ENCODE measurements at regions not wholly inside any gene's neighbourhood (a gene's known extent, or its start where the extent isn't known, plus 50 kb on each side); places are given as distances from the start of the nearest gene placed in this dataset.
"Not testable (repeated sequence)": the region's sequence is repeated elsewhere in the genome, so short reads cannot be mapped to it uniquely, and the experiment has no call there.

- not testable (repeated sequence) for DNase-seq
Observed at GRCh38 chr1:22336696-22337545, 114.7 kb upstream of the ZBTB40 start.

- no peak for DNase-seq
Observed at GRCh38 chr1:22338071-22338765, 113.4 kb upstream of the ZBTB40 start.

- DNase-seq: no peak
Observed at GRCh38 chr1:22339237-22339636, 112.4 kb upstream of the ZBTB40 start.

GRCh38 chr1:22340066-22340465, 111.6 kb upstream of the ZBTB40 start:
- no peak for DNase-seq

GRCh38 chr1:22340873-22341272, 110.8 kb upstream of the ZBTB40 start:
- no peak for DNase-seq

- DNase-seq: no peak
Observed at GRCh38 chr1:22341791-22342605, 109.7 kb upstream of the ZBTB40 start.

- DNase-seq: no peak
Observed at GRCh38 chr1:22342734-22343191, 108.9 kb upstream of the ZBTB40 start.

- no peak for DNase-seq
Observed at GRCh38 chr1:22343456-22344328, 108.0 kb upstream of the ZBTB40 start.

- no peak for DNase-seq
Observed at GRCh38 chr1:22344329-22344630, 107.4 kb upstream of the ZBTB40 start.

- DNase-seq: no peak
Observed at GRCh38 chr1:22344851-22345560, 106.6 kb upstream of the ZBTB40 start.

- no peak for DNase-seq
Observed at GRCh38 chr1:22347854-22348760, 103.5 kb upstream of the ZBTB40 start.

- DNase-seq: no peak
Observed at GRCh38 chr1:22349362-22350043, 102.1 kb upstream of the ZBTB40 start.

- DNase-seq: no peak
Observed at GRCh38 chr1:22350171-22350923, 101.3 kb upstream of the ZBTB40 start.

GRCh38 chr1:22350924-22351767, 100.5 kb upstream of the ZBTB40 start:
- DNase-seq: no peak

GRCh38 chr1:22351768-22352080, 99.9 kb upstream of the ZBTB40 start:
- no peak for DNase-seq

- no peak for DNase-seq
Observed at GRCh38 chr1:22352355-22352754, 99.3 kb upstream of the ZBTB40 start.

GRCh38 chr1:22352896-22353295, 98.8 kb upstream of the ZBTB40 start:
- no peak for DNase-seq

GRCh38 chr1:22359427-22359826, 92.2 kb upstream of the ZBTB40 start:
- DNase-seq: no peak

Data from effector CD4-positive, alpha-beta T cell (primary cell).